ENCODE measurements at regions not wholly inside any gene's neighbourhood (a gene's known extent, or its start where the extent isn't known, plus 50 kb on each side); places are given as distances from the start of the nearest gene placed in this dataset.
A peak's percentile ranks its signal among the peaks of the same experiment; 100 is the strongest.
"Not testable (repeated sequence)": the region's sequence is repeated elsewhere in the genome, so short reads cannot be mapped to it uniquely, and the experiment has no call there.

DNA sequence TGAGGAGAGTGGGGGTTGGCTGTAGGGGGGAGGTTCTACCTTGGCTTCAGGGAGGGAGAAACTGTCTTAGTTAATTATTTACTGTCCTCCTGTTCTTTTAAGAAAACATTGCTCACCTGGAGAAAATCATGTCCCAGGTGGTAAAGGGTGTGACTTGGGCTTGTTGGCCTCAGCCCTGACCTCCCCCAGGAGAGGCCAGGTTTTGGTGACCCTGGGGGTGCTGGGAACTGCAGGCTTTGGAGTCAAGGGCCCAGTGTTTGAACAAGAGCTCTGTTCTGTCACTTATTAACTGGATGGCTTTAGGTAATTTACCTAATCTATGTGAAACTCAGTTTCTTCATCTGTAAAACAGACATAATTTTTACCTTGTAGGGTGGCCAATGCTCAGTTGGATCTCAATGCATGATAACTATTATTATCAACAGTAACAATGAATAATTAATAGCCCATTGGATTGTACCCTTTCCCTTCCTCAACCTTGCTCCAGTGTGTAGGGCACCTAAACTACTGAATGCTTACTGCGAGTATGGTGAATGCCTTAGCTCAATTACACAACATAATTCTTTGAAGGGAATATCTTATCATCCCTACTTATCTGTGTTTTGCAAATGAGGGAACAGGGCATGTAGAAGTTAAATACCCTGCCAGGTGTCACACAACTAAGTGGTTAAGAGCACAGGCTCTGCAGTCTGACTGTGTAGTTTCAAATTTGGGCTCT is 959.4 kb upstream of the DEFB115 start:
- DNase-seq, result not testable (repeated sequence)

DNA sequence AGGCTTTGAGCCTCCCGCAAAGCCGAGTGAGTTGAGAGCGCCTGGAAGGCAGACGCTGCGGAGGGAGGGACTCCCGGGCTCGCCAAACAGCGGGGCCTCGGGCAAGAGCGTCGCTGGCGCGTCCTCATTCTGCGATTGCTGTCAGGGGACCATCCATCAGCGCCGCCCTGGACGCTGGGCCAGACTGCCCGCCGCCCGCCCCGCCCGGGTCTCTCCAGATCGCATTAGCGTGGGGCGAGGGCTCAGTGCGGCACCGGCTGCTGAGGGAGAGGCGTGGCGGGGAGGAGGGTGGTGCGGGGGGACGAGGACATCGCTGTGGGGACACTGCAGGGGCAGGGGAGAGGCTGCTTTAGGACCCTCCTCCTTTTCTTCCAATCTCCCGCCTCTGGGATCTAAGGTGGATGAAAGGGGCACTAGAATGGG is 957.2 kb upstream of the DEFB115 start:
- not testable (repeated sequence) for DNase-seq

DNA sequence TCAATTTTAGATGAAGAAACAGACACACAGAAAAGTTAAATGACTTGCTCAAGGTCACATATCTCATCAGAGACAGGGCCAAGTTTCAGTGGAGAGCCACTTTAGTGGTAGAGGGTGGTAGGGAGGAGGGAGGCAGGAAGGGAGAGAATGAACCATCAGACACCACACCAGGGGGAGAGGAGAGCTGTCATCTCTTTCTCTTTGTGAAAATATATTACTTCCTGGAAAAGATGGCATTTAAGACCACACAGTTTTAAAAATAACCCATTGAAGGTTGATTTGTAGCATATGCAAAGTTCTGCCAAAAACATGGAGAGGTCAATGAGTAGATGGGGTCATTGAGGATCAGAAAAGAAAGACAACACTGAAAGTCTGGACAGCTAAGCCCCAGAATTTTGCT is 954.7 kb upstream of the DEFB115 start:
- DNase-seq, result not testable (repeated sequence)

GRCh38 chr20:30309938-30310337 is 947.5 kb upstream of the DEFB115 start:
- not testable (repeated sequence) for DNase-seq

DNA sequence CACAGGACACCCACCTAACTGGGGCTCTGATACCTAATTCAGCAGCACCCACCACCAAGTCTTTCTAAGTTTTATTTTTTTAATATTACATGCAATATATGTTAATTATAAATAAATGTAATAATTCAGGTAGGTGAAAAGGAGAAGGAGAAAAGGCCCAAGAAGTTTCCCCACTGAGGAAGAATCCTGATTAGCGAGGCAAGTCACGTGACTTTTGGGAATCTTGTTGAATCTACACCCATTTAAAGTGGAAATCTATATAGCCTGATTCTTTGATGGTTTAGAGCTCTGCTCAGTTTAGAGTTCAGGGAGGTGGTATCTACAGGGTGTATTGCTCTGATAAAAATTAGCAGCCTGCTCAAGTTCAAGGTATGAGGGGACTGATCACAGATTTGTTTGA is 947.1 kb upstream of the DEFB115 start:
- DNase-seq, result not testable (repeated sequence)

- not testable (repeated sequence) for DNase-seq
Observed at GRCh38 chr20:30312220-30312619, 945.2 kb upstream of the DEFB115 start.

GRCh38 chr20:30313660-30314059 is 943.8 kb upstream of the DEFB115 start:
- DNase-seq, result not testable (repeated sequence)

GRCh38 chr20:30316063-30316462 is 941.4 kb upstream of the DEFB115 start:
- DNase-seq, result not testable (repeated sequence)

DNA sequence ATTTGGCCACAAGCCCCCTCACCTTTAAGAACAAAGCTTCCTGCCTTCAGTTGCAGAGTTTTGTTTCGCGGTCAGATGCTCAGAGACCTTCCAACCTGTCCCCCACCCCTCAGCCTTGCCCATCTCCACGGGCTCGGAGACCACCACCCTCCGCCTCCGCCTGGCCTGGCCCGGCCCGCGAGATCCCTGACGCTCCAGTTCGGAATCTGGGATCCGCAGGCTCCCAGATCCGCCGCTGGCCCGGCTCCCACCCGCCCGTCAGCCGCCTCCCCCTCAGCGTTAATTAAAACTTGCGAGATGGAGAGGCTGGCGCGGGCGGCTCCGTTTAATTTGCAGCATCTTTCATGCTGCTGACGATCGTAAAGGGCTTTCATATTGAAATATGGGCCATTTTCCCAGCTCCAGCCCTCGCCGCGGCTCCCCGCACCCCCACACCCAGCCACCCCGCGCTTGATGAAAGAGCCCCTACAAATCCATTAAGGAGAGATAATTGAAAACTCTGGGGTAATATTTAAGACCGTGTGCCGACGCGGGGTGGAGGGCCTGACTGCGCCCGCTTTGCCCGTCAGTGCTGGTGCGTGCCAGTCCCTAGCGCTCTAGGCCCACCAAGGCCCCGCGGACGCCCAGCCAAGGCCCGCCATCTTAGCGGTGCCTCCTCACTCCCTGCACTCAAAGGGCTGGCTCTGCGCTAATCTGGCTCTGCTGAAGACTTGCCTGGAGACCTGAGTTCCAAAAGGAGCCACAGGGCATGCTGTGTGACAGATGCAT is 940.7 kb upstream of the DEFB115 start:
- DNase-seq, result not testable (repeated sequence)

- DNase-seq, result not testable (repeated sequence)
Observed at GRCh38 chr20:30333744-30334143, 923.7 kb upstream of the DEFB115 start.

DNA sequence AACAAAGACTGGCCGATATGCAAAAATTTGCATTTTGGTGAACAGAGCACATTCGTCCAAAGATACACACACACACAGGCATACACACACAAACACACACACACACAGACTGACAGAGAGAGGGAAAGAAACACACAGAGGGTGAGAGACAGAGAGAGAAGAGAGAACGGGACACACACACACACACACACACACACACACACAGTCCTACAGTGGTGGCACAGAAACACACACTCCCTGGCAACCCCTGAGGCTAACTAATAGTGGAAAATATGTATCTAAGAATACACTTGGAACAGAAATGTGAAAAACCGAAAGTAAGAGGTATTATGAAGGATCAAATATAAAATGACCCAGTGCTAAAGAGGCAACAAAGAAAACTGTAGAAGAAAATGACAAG is 919.9 kb upstream of the DEFB115 start:
- DNase-seq, result not testable (repeated sequence)

GRCh38 chr20:30348932-30349331 is 908.5 kb upstream of the DEFB115 start:
- not testable (repeated sequence) for DNase-seq

- DNase-seq, result not testable (repeated sequence)
Observed at GRCh38 chr20:30356854-30357467, 900.5 kb upstream of the DEFB115 start.

DNA sequence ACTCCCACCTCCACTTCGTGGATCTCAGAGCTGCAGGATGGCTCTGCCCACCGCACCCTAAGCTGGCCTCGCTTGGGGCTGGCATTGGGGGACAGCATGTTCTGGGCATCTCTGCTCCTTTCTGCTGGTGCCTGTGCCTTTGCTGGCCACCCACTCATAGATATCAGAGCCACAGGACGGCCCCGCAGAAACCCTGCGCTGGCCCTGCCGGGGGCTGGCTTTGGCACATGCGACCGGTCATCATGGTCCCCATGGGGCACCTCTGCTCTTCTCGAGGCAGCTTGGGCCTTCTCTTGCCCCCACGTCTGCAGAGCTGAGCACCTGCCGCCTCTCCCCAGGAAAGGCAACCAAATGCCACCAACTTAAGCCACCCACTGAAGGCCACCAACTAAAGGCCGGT is 895.7 kb upstream of the DEFB115 start:
- not testable (repeated sequence) for DNase-seq

DNA sequence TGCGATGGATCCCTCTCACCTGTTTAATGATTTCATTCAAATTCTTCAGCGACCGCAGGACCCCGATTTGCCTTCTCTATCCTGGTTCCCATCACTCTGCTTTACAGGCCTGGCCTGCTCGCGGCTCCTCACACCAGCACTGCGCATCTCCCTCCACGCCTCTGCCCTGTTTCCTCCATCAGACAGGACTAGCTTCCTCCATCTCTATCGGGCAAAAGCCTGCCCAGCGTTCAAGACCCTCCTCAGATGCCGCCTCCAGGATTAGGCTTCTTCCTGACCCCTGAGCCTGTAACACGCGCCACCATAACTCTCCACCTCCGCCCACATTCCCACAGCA is 881.1 kb upstream of the DEFB115 start:
- not testable (repeated sequence) for DNase-seq

- DNase-seq, result peak; percentile 89
Observed at GRCh38 chr20:30376767-30377658, 880.5 kb upstream of the DEFB115 start.

- not testable (repeated sequence) for DNase-seq
Observed at GRCh38 chr20:30378317-30378716, 879.1 kb upstream of the DEFB115 start.

GRCh38 chr20:30378721-30379120 is 878.7 kb upstream of the DEFB115 start:
- not testable (repeated sequence) for DNase-seq

GRCh38 chr20:30384841-30385240 is 872.6 kb upstream of the DEFB115 start:
- not testable (repeated sequence) for DNase-seq

DNA sequence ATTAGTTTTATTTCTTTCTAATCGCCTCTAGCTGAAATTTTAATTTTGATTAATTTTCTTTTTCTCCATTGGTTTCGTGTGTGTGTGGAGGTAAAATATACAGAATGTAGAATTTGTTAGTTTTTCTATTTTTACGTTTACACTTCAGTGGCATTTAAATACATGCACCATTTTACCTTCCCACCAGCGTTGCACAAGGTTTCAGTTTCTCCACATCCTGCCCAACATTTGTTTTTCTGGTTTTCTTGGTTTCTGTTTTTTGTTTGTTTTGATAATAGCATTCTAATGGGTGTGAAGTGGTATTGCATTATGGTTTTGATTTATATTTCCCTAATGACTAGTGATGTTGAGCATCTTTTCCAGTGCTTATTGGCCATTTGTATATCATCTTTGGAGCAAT is 871.4 kb upstream of the DEFB115 start:
- DNase-seq, result not testable (repeated sequence)

DNA sequence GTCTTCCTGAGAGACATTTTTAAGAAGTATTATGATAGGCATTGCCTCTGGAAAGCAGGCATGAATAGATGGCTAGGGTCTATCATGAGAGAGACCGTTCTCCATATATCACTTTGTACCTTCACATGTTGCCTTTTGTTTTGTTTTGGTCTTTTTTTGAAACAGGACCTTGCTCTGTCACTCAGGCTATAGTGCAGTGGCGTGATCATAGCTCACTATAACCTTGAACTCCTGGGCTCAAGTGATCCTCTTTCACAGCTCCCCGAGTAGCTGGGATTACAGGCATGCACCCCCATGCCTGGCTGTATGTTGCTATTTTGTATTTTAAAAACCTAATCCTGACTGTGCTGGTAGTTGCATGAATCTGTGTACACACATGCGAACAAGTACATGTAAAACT is 869.6 kb upstream of the DEFB115 start:
- not testable (repeated sequence) for DNase-seq

- DNase-seq, result not testable (repeated sequence)
Observed at GRCh38 chr20:30393523-30393922, 863.9 kb upstream of the DEFB115 start.

GRCh38 chr20:30397111-30397510 is 860.4 kb upstream of the DEFB115 start:
- DNase-seq, result not testable (repeated sequence)
